Heart right ventricle (tissue), 16 donors: ENCODE measurements at regions not wholly inside any gene's neighbourhood (a gene's known extent, or its start where the extent isn't known, plus 50 kb on each side); places are given as distances from the start of the nearest gene placed in this dataset.

Experiments
- ATAC-seq, 8 donors: fragments of 200-7000 bp; cut with Tn5 transposase; one replicate each; pipeline ENCODE4 v1.9.1; 2020; ENCODE audit warnings: mild to moderate bottlenecking in 8 of 8, moderate library complexity in 8 of 8, moderate number of reproducible peaks in 1 of 8
- DNase-seq, 2 donors: peaks; one replicate each; pipeline ENCODE4 v3.0.0-alpha.2; 2020
- H3K27ac ChIP-seq, 10 donors: fragments of 200-600 bp; sonication (generic) in 2 of 10; one replicate each; pipeline versions ENCODE4 v1.5.0 to v1.8.0; 2020 to 2022; ENCODE audit warnings: mild to moderate bottlenecking in 3 of 10
- H3K27me3 ChIP-seq, 7 donors: fragments of 200-600 bp; one replicate each; pipeline ENCODE4 v1.8.0; 2021 to 2022; ENCODE audit warnings: mild to moderate bottlenecking in 2 of 7
- H3K36me3 ChIP-seq, 9 donors: fragments of 200-600 bp; sonication (generic) in 1 of 9; one replicate each; pipeline versions ENCODE4 v1.5.0 to v1.8.0; 2020 to 2022; ENCODE audit warnings: mild to moderate bottlenecking in 2 of 9
- H3K4me1 ChIP-seq, 9 donors: fragments of 200-600 bp; sonication (generic) in 1 of 9; one replicate each; pipeline versions ENCODE4 v1.5.0 to v1.8.0; 2020 to 2022; ENCODE audit warnings: mild to moderate bottlenecking in 4 of 9
- H3K4me3 ChIP-seq, 10 donors: fragments of 200-600 bp; sonication (generic) in 2 of 10; one replicate each; pipeline versions ENCODE4 v1.5.0 to v1.8.0; 2020 to 2022; ENCODE audit warnings: mild to moderate bottlenecking in 7 of 10, moderate library complexity in 2 of 10
- H3K9me3 ChIP-seq, 11 donors: fragments of 200-600 bp in 10 of 11; sonication (generic) in 2 of 11; one replicate each; pipeline versions ENCODE4 v1.5.0 to v1.8.0; 2013 to 2022; ENCODE audit warnings: mild to moderate bottlenecking in 2 of 11, control low read depth in 1 of 11, moderate library complexity in 1 of 11
- CTCF ChIP-seq, 9 donors: fragments of 200-600 bp; sonication (generic) in 2 of 9; IDR thresholded peaks; one replicate each; pipeline versions ENCODE4 v1.5.0 to v1.8.0; 2021 to 2022; ENCODE audit warnings: antibody characterized with exemption in 9 of 9, mild to moderate bottlenecking in 5 of 9, moderate library complexity in 1 of 9
- WGBS, 2 donors: extraction: QIAGEN DNeasy Blood & Tissue Kit; methylation state at CpG; one replicate each; pipeline ENCODE4 v1.1.7; 2013; ENCODE audit warnings: inconsistent platforms in 1 of 2; 5-methylcytosine and 5-hydroxymethylcytosine counted together
- intact Hi-C, 10 donors: fragments of 100-400 bp; cut with DNase I; formaldehyde crosslinking; loops; one replicate each; pipeline versions ENCODE4 v1.11.1 to v1.14.2; 2022
- donor health status: Arrhythmogenic right ventricular cardiomyopathy.
- donor health status: ischemic (EF 13 %, LVEDD 7.1; RV severe dilation, severe dysfunction).
- donor health status: healthy with polysubstance abuse.
- donor health status: DM: no; HTN: yes; CAD: no.
- donor health status: DM: no; HTN: no; CAD: no.
- donor health status: ischemic (EF 25% LVEDD 6.9; RV normal size, moderate dysfunction).
- donor health status: ischemic (EF 25% LVEDD 5.7; RV mildly dilated, moderate dysfunction).
- donor health status: healthy.
- donor health status: DM: yes; HTN: yes; CAD: no.
- donor health status: Ischemic cardiomyopathy.
- donor health status: ischemic (EF 35%, LVEDD 5.7; RV mildly dilated, moderate dysfunction).
- donor health status: nonischemic (EF 11% LVEDD 7.7; RV severe dilation, severe dysfunction).
- donor health status: DM: yes; HTN: yes; CAD: no.
- donor health status: PGD.
- donor health status: ischemic (EF 29% LVEDD 5.4; RV normal size, mild dysfunction).
- donor health status: nonischemic (EF 23%, LVEDD 6.1; RV moderate dilation, normal function).

- ATAC-seq, result no peak
- H3K9me3 ChIP-seq, result peaks cover 0 to 25% (median 3%) of the 10 kb centered on the region in 11 donors
- peaks cover 0 to 5% (median 0%) of the 10 kb centered on the region in 7 donors for H3K27me3 ChIP-seq
- no peak overlapping the region for H3K4me3 ChIP-seq
- intact Hi-C loops, result no loop called here
- WGBS, 2 donors, result 56 to 82% methylated on average over 1 of the region's 1 CpG
- no peaks in the 10 kb centered on the region for H3K4me1 ChIP-seq
- no peak for TF ChIP-seq CTCF (IDR thresholded peaks at IDR 0.05)
- no peak overlapping the region for H3K27ac ChIP-seq
- no peak for DNase-seq
- no peaks in the 10 kb centered on the region for H3K36me3 ChIP-seq
Observed at GRCh38 chr16:72369274-72369673, 197.3 kb upstream of the PMFBP1 start.

- DNase-seq (no peak), ATAC-seq (no peak)
- intact Hi-C loops, result no loop called here
- Histone ChIP-seq H3K36me3 (no peaks in the 10 kb centered on the region), H3K4me3 (no peak overlapping the region), H3K27me3 (peaks cover 0 to 5% (median 0%) of the 10 kb centered on the region in 7 donors), H3K9me3 (peaks cover 0 to 25% (median 3%) of the 10 kb centered on the region in 11 donors), H3K27ac (no peak overlapping the region), H3K4me1 (no peaks in the 10 kb centered on the region)
- TF ChIP-seq CTCF (IDR thresholded peaks at IDR 0.05), result no peak
Observed at GRCh38 chr16:72367851-72368250, 195.9 kb upstream of the PMFBP1 start.

GRCh38 chr16:72362973-72363372, 191.0 kb upstream of the PMFBP1 start:
- intact Hi-C loops, result no loop called here
- WGBS, 2 donors, result 57 to 59% methylated on average over 3 of the region's 3 CpGs
- no peak for ATAC-seq

GRCh38 chr16:72362476-72362875, 190.5 kb upstream of the PMFBP1 start:
- ATAC-seq (no peak), DNase-seq (no peak)
- Histone ChIP-seq H3K27ac (no peak overlapping the region), H3K36me3 (no peaks in the 10 kb centered on the region), H3K4me3 (no peak overlapping the region), H3K27me3 (no peaks in the 10 kb centered on the region), H3K9me3 (peaks cover 0 to 21% (median 3%) of the 10 kb centered on the region in 11 donors), H3K4me1 (no peaks in the 10 kb centered on the region)
- TF ChIP-seq CTCF (IDR thresholded peaks at IDR 0.05), result no peak
- intact Hi-C loops, result no loop called here
- 91 to 96% methylated on average over 4 of the region's 4 CpGs for WGBS, 2 donors

More at GRCh38 chr16:72362973-72363372, 191.0 kb upstream of the PMFBP1 start:
- no peak for DNase-seq
- no peak for TF ChIP-seq CTCF (IDR thresholded peaks at IDR 0.05)
- Histone ChIP-seq H3K27me3 (no peaks in the 10 kb centered on the region), H3K36me3 (no peaks in the 10 kb centered on the region), H3K27ac (no peak overlapping the region), H3K4me3 (no peak overlapping the region), H3K4me1 (no peaks in the 10 kb centered on the region), H3K9me3 (peaks cover 0 to 24% (median 3%) of the 10 kb centered on the region in 11 donors)
